Right lobe of liver (tissue), 4 donors: ENCODE measurements at regions not wholly inside any gene's neighbourhood (a gene's known extent, or its start where the extent isn't known, plus 50 kb on each side); places are given as distances from the start of the nearest gene placed in this dataset.

Experiments used
- CTCF ChIP-seq, 4 donors: fragments of 200-600 bp in 3 of 4; fragments of 450-650 bp in 1 of 4; IDR thresholded peaks; one replicate each; pipeline versions ENCODE4 v1.5.1 to v1.8.0; 2016 to 2022; ENCODE audit warnings: antibody characterized with exemption in 4 of 4, mild to moderate bottlenecking in 2 of 4
- POLR2A ChIP-seq: fragments of 450-650 bp; IDR thresholded peaks from one replicate; pipeline ENCODE4 v1.6.1; 2017; ENCODE audit warnings: antibody characterized with exemption, mild to moderate bottlenecking
- donor health status: DM: no; HTN: no; CAD: no.
- donor health status: DM: no; HTN: no; CAD: no.
- donor health status: DM: no; HTN: yes; CAD: no.

- no peak for TF ChIP-seq CTCF (IDR thresholded peaks at IDR 0.05)
- no peak for TF ChIP-seq POLR2A
These were observed 145.5 kb upstream of the BLID start for GRCh38 chr11:122261546-122261945.
